Panc1 (cell line): ENCODE measurements at regions not wholly inside any gene's neighbourhood (a gene's known extent, or its start where the extent isn't known, plus 50 kb on each side); places are given as distances from the start of the nearest gene placed in this dataset.

Source experiments
- ATAC-seq: fragments of 200-7000 bp; cut with Tn5 transposase; 2 replicates; pipeline ENCODE4 v1.9.1; 2020; ENCODE audit warnings: mild to moderate bottlenecking, moderate library complexity
- BruUV-seq: library from RNA; stranded (reverse); fragments of 400-500 nt; replicated peaks from 2 replicates; lab custom pipeline; 2021; lab: Mats Ljungman, UMichigan
- CTCF ChIA-PET: fragments of 300-600 bp; sonication (Branson Sonifier 250); formaldehyde crosslinking; loops from one replicate; lab custom pipeline; 2022; ENCODE audit warnings: antibody characterized with exemption; lab: Charles Lee
- POLR2A ChIA-PET: fragments of 300-600 bp; sonication (Branson Sonifier 250); formaldehyde crosslinking; loops from one replicate; lab custom pipeline; 2022; ENCODE audit warnings: antibody characterized with exemption; lab: Charles Lee
- DNase-seq: peaks from one replicate; pipeline ENCODE4 v3.0.0-alpha.2; 2010; ENCODE audit warnings: low read depth, low spot score
- H3K27ac ChIP-seq: 2 replicates; pipeline ENCODE4 v1.5.1; 2011; ENCODE audit warnings: mild to moderate bottlenecking, low read length, inconsistent platforms
- H3K27me3 ChIP-seq: fragments of 200-500 bp; sonication (Bioruptor generic); 2 replicates; pipeline ENCODE4 v1.6.0; 2014; ENCODE audit warnings: low read length, inconsistent platforms; ENCODE audit not compliant: control insufficient read depth, insufficient read depth
- H3K36me3 ChIP-seq: fragments of 200-500 bp; sonication (Bioruptor generic); 2 replicates; pipeline ENCODE4 v1.5.1; 2014; ENCODE audit warnings: inconsistent platforms, mild to moderate bottlenecking, low read length, moderate library complexity; ENCODE audit not compliant: control insufficient read depth, insufficient read depth
- H3K4me1 ChIP-seq: 2 replicates; pipeline ENCODE4 v1.5.1; 2011; ENCODE audit warnings: inconsistent platforms, mild to moderate bottlenecking, low read length, moderate library complexity; ENCODE audit not compliant: control insufficient read depth, insufficient read depth
- H3K4me3 ChIP-seq, 2 experiments: 2 replicates each; pipeline ENCODE4 v1.5.1; 2011 to 2012; ENCODE audit warnings: low read depth in 2 of 2, low read length in 2 of 2, mild to moderate bottlenecking in 2 of 2, inconsistent platforms in 1 of 2, moderate library complexity in 1 of 2
- H3K9me3 ChIP-seq: fragments of 200-500 bp; sonication (Bioruptor generic); 2 replicates; pipeline ENCODE4 v1.5.1; 2014; ENCODE audit warnings: low read depth, mild to moderate bottlenecking, inconsistent platforms, low read length, moderate library complexity; ENCODE audit not compliant: control insufficient read depth, insufficient read depth
- CTCF ChIP-seq: fragments of 450-650 bp; IDR thresholded peaks from 2 replicates; pipeline ENCODE4 v1.5.1; 2017; ENCODE audit warnings: mild to moderate bottlenecking
- POLR2AphosphoS5 ChIP-seq: IDR thresholded peaks from 2 replicates; pipeline ENCODE4 v1.6.1; 2012; ENCODE audit warnings: mild to moderate bottlenecking, low read depth, low read length, moderate library complexity
- REST ChIP-seq, 2 experiments: IDR thresholded peaks; 2 replicates each; pipeline ENCODE4 v1.6.1; 2011 to 2012; ENCODE audit warnings: low read depth in 2 of 2, control low read depth in 1 of 2, low read length in 1 of 2, mild to moderate bottlenecking in 1 of 2, moderate library complexity in 1 of 2; ENCODE audit not compliant: insufficient read depth in 1 of 2
- SIN3A ChIP-seq: IDR thresholded peaks from 2 replicates; pipeline ENCODE4 v1.6.1; 2012; ENCODE audit warnings: low read depth, mild to moderate bottlenecking, low read length, moderate library complexity, borderline replicate concordance; ENCODE audit not compliant: insufficient read depth
- TCF7L2 ChIP-seq: IDR thresholded peaks from 2 replicates; pipeline ENCODE4 v1.6.1; 2011; ENCODE audit warnings: mild to moderate bottlenecking, low read depth, low read length, inconsistent platforms
- in situ Hi-C: cut with HindIII; loops from 2 replicates; pipeline ENCODE4 v1.10.0; 2016; ENCODE audit warnings: low sequenced_read_pairs, low pct_unique_long_range_greater_than_20kb
- intact Hi-C: fragments of 100-400 bp; cut with micrococcal nuclease; formaldehyde crosslinking; loops from one replicate; pipeline ENCODE4 v1.10.0; 2022; ENCODE audit not compliant: unreplicated experiment

- in situ Hi-C loops = no loop called here
- no peak overlapping the region for H3K27ac ChIP-seq
- no peak overlapping the region for H3K4me3 ChIP-seq
- H3K4me1 ChIP-seq = no peaks in the 10 kb centered on the region
- no TSS peak for BruUV-seq
- no peak for ATAC-seq
- no peak for DNase-seq
- CTCF ChIA-PET = no interaction called here
- intact Hi-C loops = no loop called here
- H3K36me3 ChIP-seq = no peaks in the 10 kb centered on the region
- no peaks in the 10 kb centered on the region for H3K9me3 ChIP-seq
- TF ChIP-seq REST (IDR thresholded peaks at IDR 0.05; ENCODE audit: insufficient read depth in 1 of 2, low read depth in 2 of 2, low read length in 1 of 2) = no peak
- no peak for TF ChIP-seq TCF7L2
- no peak for TF ChIP-seq SIN3A
- no peak for TF ChIP-seq POLR2AphosphoS5
- no peaks in the 10 kb centered on the region for H3K27me3 ChIP-seq
- POLR2A ChIA-PET = no interaction called here
Measured at GRCh38 chr1:60350531-60350930, 277.0 kb upstream of the C1orf87 start.

- DNase-seq = no peak
- CTCF ChIA-PET = no interaction called here
- Histone ChIP-seq H3K27me3 (no peaks in the 10 kb centered on the region), H3K4me1 (no peaks in the 10 kb centered on the region), H3K4me3 (no peak overlapping the region), H3K9me3 (no peaks in the 10 kb centered on the region), H3K36me3 (no peaks in the 10 kb centered on the region), H3K27ac (no peak overlapping the region)
- BruUV-seq = no TSS peak
- POLR2A ChIA-PET = no interaction called here
- TF ChIP-seq CTCF (no peak), REST (IDR thresholded peaks at IDR 0.05; ENCODE audit: insufficient read depth in 1 of 2, low read depth in 2 of 2, low read length in 1 of 2) (no peak), POLR2AphosphoS5 (no peak), SIN3A (no peak), TCF7L2 (no peak)
- intact Hi-C loops (no loop called here), in situ Hi-C loops (no loop called here)
- no peak for ATAC-seq
Measured at GRCh38 chr1:60348884-60349283, 275.3 kb upstream of the C1orf87 start.
